IMR-90 (cell line): ENCODE measurements at regions not wholly inside any gene's neighbourhood (a gene's known extent, or its start where the extent isn't known, plus 50 kb on each side); places are given as distances from the start of the nearest gene placed in this dataset.

Experiments used
- ATAC-seq: fragments of 200-7000 bp; cut with Tn5 transposase; 2 replicates; pipeline ENCODE4 v1.9.1; 2020; ENCODE audit warnings: low read depth, mild to moderate bottlenecking, moderate library complexity
- BruUV-seq: library from RNA; stranded (reverse); fragments of 400-500 nt; replicated peaks from 2 replicates; lab custom pipeline; 2021; lab: Mats Ljungman, UMichigan
- CTCF ChIA-PET: fragments of 300-600 bp; formaldehyde crosslinking; extraction: SDS; loops from one replicate; lab custom pipeline; 2021; ENCODE audit warnings: antibody characterized with exemption; lab: Yijun Ruan, JAX
- POLR2A ChIA-PET: fragments of 300-600 bp; sonication (Branson Sonifier 250); formaldehyde crosslinking; loops from one replicate; lab custom pipeline; 2022; ENCODE audit warnings: antibody characterized with exemption; ENCODE audit not compliant: unreplicated experiment; lab: Charles Lee
- DNase-seq: peaks from one replicate; pipeline ENCODE4 v3.0.0; 2013
- H2AFZ ChIP-seq: replicated peaks from 2 replicates; pipeline ENCODE3; 2013; ENCODE audit warnings: low read length, mild to moderate bottlenecking; ENCODE audit not compliant: poor library complexity
- H2AK5ac ChIP-seq: 2 replicates; pipeline ENCODE4 v1.6.1; 2013; ENCODE audit warnings: low read depth, low read length, inconsistent platforms
- H2AK9ac ChIP-seq: replicated peaks from 2 replicates; pipeline ENCODE3; 2013; ENCODE audit warnings: mild to moderate bottlenecking, low read depth, low read length, moderate library complexity; ENCODE audit not compliant: poor library complexity
- H2BK120ac ChIP-seq: 2 replicates; pipeline ENCODE4 v1.6.1; 2013; ENCODE audit warnings: low read depth, low read length, inconsistent platforms
- H2BK15ac ChIP-seq: 3 replicates; pipeline ENCODE4 v1.6.1; 2013; ENCODE audit warnings: low read depth, low read length, inconsistent platforms
- H2BK20ac ChIP-seq: 2 replicates; pipeline ENCODE4 v1.6.1; 2013; ENCODE audit warnings: low read depth, mild to moderate bottlenecking, inconsistent platforms, low read length, moderate library complexity
- H2BK5ac ChIP-seq: 2 replicates; pipeline ENCODE4 v1.6.1; 2013; ENCODE audit warnings: mild to moderate bottlenecking, low read depth, low read length, inconsistent platforms; ENCODE audit not compliant: poor library complexity, severe bottlenecking
- H3K14ac ChIP-seq: replicated peaks from 2 replicates; pipeline ENCODE4 v1.6.1; 2013; ENCODE audit warnings: low read depth, low read length, inconsistent platforms
- H3K18ac ChIP-seq: 2 replicates; pipeline ENCODE4 v1.6.1; 2013; ENCODE audit warnings: low read depth, low read length, control low read depth
- H3K23ac ChIP-seq: 2 replicates; pipeline ENCODE4 v1.6.1; 2013; ENCODE audit warnings: low read depth, low read length, inconsistent platforms
- H3K27ac ChIP-seq: 2 replicates; pipeline ENCODE4 v1.5.1; 2013; ENCODE audit warnings: mild to moderate bottlenecking, control low read depth, low read length; ENCODE audit not compliant: insufficient read depth
- H3K27me3 ChIP-seq: 2 replicates; pipeline ENCODE4 v1.6.1; 2013; ENCODE audit warnings: low read length; ENCODE audit not compliant: control insufficient read depth, insufficient read depth
- H3K36me3 ChIP-seq: 2 replicates; pipeline ENCODE4 v1.6.1; 2013; ENCODE audit warnings: low read length, mixed read lengths; ENCODE audit not compliant: control insufficient read depth, insufficient read depth
- H3K4ac ChIP-seq: 2 replicates; pipeline ENCODE4 v1.6.1; 2013; ENCODE audit warnings: low read depth, low read length, inconsistent platforms
- H3K4me1 ChIP-seq: 2 replicates; pipeline ENCODE4 v1.6.1; 2013; ENCODE audit warnings: low read length, mixed read lengths; ENCODE audit not compliant: control insufficient read depth, insufficient read depth
- H3K4me2 ChIP-seq: 2 replicates; pipeline ENCODE4 v1.6.1; 2013; ENCODE audit warnings: low read depth, mild to moderate bottlenecking, control low read depth, low read length, moderate library complexity
- H3K4me3 ChIP-seq: 2 replicates; pipeline ENCODE4 v1.5.1; 2013; ENCODE audit warnings: low read depth, mild to moderate bottlenecking, control low read depth, low read length, moderate library complexity; ENCODE audit not compliant: insufficient read depth
- H3K56ac ChIP-seq: 2 replicates; pipeline ENCODE4 v1.6.1; 2013; ENCODE audit warnings: low read length, inconsistent platforms; ENCODE audit not compliant: insufficient read depth; ENCODE audit errors: extremely low read depth
- H3K79me1 ChIP-seq, 2 experiments: 2 replicates each; pipeline ENCODE4 v1.6.1; 2013; ENCODE audit warnings: low read length in 2 of 2, inconsistent platforms in 1 of 2, low read depth in 1 of 2
- H3K9ac ChIP-seq: 2 replicates; pipeline ENCODE4 v1.6.1; 2013; ENCODE audit warnings: low read depth, low read length, control low read depth
- H3K9me1 ChIP-seq: 2 replicates; pipeline ENCODE4 v1.6.1; 2013; ENCODE audit warnings: low read length, inconsistent platforms; ENCODE audit not compliant: insufficient read depth
- H3K9me3 ChIP-seq: 2 replicates; pipeline ENCODE4 v1.6.1; 2013; ENCODE audit warnings: low read length; ENCODE audit not compliant: control insufficient read depth, insufficient read depth
- H4K20me1 ChIP-seq: 2 replicates; pipeline ENCODE4 v1.6.1; 2013; ENCODE audit warnings: low read length, inconsistent platforms; ENCODE audit not compliant: insufficient read depth
- H4K5ac ChIP-seq: 2 replicates; pipeline ENCODE4 v1.6.1; 2013; ENCODE audit warnings: mild to moderate bottlenecking, low read depth, low read length, control low read depth
- H4K8ac ChIP-seq, 2 experiments: 2 replicates each; pipeline ENCODE4 v1.6.1; 2013; ENCODE audit warnings: low read depth in 2 of 2, low read length in 2 of 2, control low read depth in 1 of 2, inconsistent platforms in 1 of 2
- H4K91ac ChIP-seq: 2 replicates; pipeline ENCODE4 v1.6.1; 2013; ENCODE audit warnings: low read depth, low read length, inconsistent platforms; ENCODE audit not compliant: insufficient read depth
- BHLHE40 ChIP-seq: fragments of 150-350 bp; IDR thresholded peaks from 2 replicates; pipeline ENCODE4 v1.6.1; 2016; ENCODE audit warnings: mild to moderate bottlenecking, low read depth, low read length
- CEBPB ChIP-seq: IDR thresholded peaks from 2 replicates; pipeline ENCODE4 v1.6.1; 2012; ENCODE audit warnings: low read depth, low read length, improper control_type of control experiment
- CHD1 ChIP-seq: IDR thresholded peaks from 2 replicates; pipeline ENCODE4 v1.6.1; 2012; ENCODE audit warnings: low read depth, low read length, improper control_type of control experiment
- FOS ChIP-seq: fragments of 150-350 bp; IDR thresholded peaks from 2 replicates; pipeline ENCODE4 v1.6.1; 2016; ENCODE audit warnings: low read depth, low read length
- MAFK ChIP-seq: IDR thresholded peaks from 2 replicates; pipeline ENCODE4 v1.6.1; 2012; ENCODE audit warnings: low read depth, low read length, improper control_type of control experiment
- MAZ ChIP-seq: IDR thresholded peaks from 2 replicates; pipeline ENCODE4 v1.6.1; 2012; ENCODE audit warnings: low read depth, mild to moderate bottlenecking, low read length, improper control_type of control experiment, moderate library complexity, borderline replicate concordance
- MXI1 ChIP-seq: IDR thresholded peaks from 2 replicates; pipeline ENCODE4 v1.6.1; 2012; ENCODE audit warnings: low read depth, mild to moderate bottlenecking, low read length, moderate library complexity, borderline replicate concordance
- NFE2L2 ChIP-seq: fragments of 150-350 bp; IDR thresholded peaks from 2 replicates; pipeline ENCODE4 v1.6.1; 2016; ENCODE audit warnings: low read depth, mild to moderate bottlenecking, low read length
- POLR2A ChIP-seq: IDR thresholded peaks from 2 replicates; pipeline ENCODE4 v1.6.1; 2012; ENCODE audit warnings: mild to moderate bottlenecking, low read depth, low read length
- RAD21 ChIP-seq: IDR thresholded peaks from 2 replicates; pipeline ENCODE4 v1.6.1; 2012; ENCODE audit warnings: low read length, improper control_type of control experiment
- RCOR1 ChIP-seq: IDR thresholded peaks from 2 replicates; pipeline ENCODE4 v1.6.1; 2012; ENCODE audit warnings: mild to moderate bottlenecking, low read length, improper control_type of control experiment; ENCODE audit not compliant: insufficient replicate concordance
- RFX5 ChIP-seq: IDR thresholded peaks from 2 replicates; pipeline ENCODE4 v1.8.0; 2012; ENCODE audit warnings: low read depth, mild to moderate bottlenecking, low read length, moderate library complexity
- SMC3 ChIP-seq: fragments of 150-350 bp; IDR thresholded peaks from 2 replicates; pipeline ENCODE4 v1.6.1; 2016; ENCODE audit warnings: low read depth, mild to moderate bottlenecking, antibody characterized with exemption, low read length, moderate library complexity
- USF2 ChIP-seq: fragments of 150-350 bp; IDR thresholded peaks from 2 replicates; pipeline ENCODE4 v1.6.1; 2017; ENCODE audit warnings: mild to moderate bottlenecking, antibody characterized with exemption, low read length, low read depth
- WGBS, 2 experiments: methylation state at CpG; one replicate each; pipeline versions ENCODE4 v1.1.5 to v1.1.7; 2013; ENCODE audit warnings: missing lambda C conversion rate in 2 of 2; ENCODE audit not compliant: insufficient read length in 1 of 2; ENCODE audit errors: extremely low coverage in 2 of 2; 5-methylcytosine and 5-hydroxymethylcytosine counted together
- dilution Hi-C: fragments of 300-500 bp; cut with HindIII; formaldehyde crosslinking; loops from one replicate; pipeline ENCODE4 v1.14.3; 2018; ENCODE audit warnings: low sequenced_read_pairs; ENCODE audit not compliant: unreplicated experiment
- in situ Hi-C: fragments of 300-500 bp; cut with MboI; formaldehyde crosslinking; loops from 3 replicates; pipeline ENCODE4 v1.14.3; 2019; ENCODE audit warnings: low sequenced_read_pairs, inconsistent platforms, mixed read lengths
- intact Hi-C: fragments of 100-400 bp; cut with micrococcal nuclease; formaldehyde crosslinking; loops from 2 replicates; pipeline ENCODE4 v1.10.0; 2022
- TF ChIP-seq, protein P1 (sequence below): conservative IDR thresholded peaks from 2 replicates; pipeline ENCODE4 v1.5.1; 2012; ENCODE audit warnings: mild to moderate bottlenecking, low read depth, low read length, improper control_type of control experiment
- TF ChIP-seq, protein P2 (sequence below): fragments of 150-350 bp; IDR thresholded peaks from 2 replicates; pipeline ENCODE4 v1.6.1; 2016; ENCODE audit warnings: low read depth, mild to moderate bottlenecking, low read length, moderate library complexity, borderline replicate concordance

DNA sequence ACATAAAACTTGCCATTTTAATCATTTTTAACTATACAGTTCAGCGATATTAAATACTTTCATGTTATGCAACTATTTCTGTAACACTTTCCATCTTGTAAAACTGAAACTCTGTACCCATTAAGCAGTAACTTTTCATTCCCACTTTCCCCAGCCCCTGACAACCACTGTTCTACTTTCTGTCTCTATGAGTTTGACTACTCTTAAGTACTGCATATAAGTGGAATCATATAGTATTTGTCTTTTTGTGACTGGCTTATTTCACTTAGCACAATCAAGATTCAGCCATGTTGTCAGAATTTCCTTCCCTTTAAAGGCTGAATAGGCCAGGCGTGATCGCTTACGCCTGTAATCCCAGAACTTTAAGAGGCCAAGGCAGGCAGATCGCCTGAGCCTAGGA, 56.2 kb downstream of the ARHGAP35 start:
- WGBS, 2 experiments, result 86% methylated on average over 5 of the region's 5 CpGs; no CpG with 5 or more reads in 1 of the 2 experiments
- Histone ChIP-seq H2AK9ac (no peak overlapping the region), H3K9ac (no peak overlapping the region), H3K4me2 (no peak overlapping the region), H3K23ac (no peak overlapping the region), H2BK5ac (no peak overlapping the region), H3K27me3 (no peaks in the 10 kb centered on the region), H3K4ac (no peak overlapping the region), H4K5ac (no peak overlapping the region), H2BK120ac (no peak overlapping the region), H3K9me3 (no peaks in the 10 kb centered on the region), H2AFZ (no peak overlapping the region), H3K9me1 (peaks cover 29% of the 10 kb centered on the region), H3K4me1 (peaks cover 14% of the 10 kb centered on the region), H4K91ac (no peak overlapping the region), H2AK5ac (no peak overlapping the region), H4K8ac (no peak overlapping the region), H2BK15ac (no peak overlapping the region), H3K14ac (no peak overlapping the region), H3K36me3 (peaks cover 28% of the 10 kb centered on the region), H2BK20ac (no peak overlapping the region), H3K18ac (no peak overlapping the region), H3K27ac (no peak overlapping the region), H4K20me1 (peaks cover 49% of the 10 kb centered on the region), H3K56ac (no peak overlapping the region), H3K4me3 (no peak overlapping the region), H3K79me1 (peaks cover 59 to 89% of the 10 kb centered on the region in 2 experiments)
- intact Hi-C loops (no loop called here), dilution Hi-C loops (no loop called here), in situ Hi-C loops (no loop called here)
- ChIA-PET CTCF (no interaction called here), POLR2A (no interaction called here)
- TF ChIP-seq MXI1 (no peak), FOS (no peak), RFX5 (no peak), BHLHE40 (no peak), NFE2L2 (no peak), RAD21 (no peak), MAZ (no peak), POLR2A (no peak), MAFK (no peak), USF2 (no peak), RCOR1 (no peak), CEBPB (no peak), CHD1 (no peak), SMC3 (no peak)
- TF ChIP-seq, protein P1, sequence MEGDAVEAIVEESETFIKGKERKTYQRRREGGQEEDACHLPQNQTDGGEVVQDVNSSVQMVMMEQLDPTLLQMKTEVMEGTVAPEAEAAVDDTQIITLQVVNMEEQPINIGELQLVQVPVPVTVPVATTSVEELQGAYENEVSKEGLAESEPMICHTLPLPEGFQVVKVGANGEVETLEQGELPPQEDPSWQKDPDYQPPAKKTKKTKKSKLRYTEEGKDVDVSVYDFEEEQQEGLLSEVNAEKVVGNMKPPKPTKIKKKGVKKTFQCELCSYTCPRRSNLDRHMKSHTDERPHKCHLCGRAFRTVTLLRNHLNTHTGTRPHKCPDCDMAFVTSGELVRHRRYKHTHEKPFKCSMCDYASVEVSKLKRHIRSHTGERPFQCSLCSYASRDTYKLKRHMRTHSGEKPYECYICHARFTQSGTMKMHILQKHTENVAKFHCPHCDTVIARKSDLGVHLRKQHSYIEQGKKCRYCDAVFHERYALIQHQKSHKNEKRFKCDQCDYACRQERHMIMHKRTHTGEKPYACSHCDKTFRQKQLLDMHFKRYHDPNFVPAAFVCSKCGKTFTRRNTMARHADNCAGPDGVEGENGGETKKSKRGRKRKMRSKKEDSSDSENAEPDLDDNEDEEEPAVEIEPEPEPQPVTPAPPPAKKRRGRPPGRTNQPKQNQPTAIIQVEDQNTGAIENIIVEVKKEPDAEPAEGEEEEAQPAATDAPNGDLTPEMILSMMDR, result no peak
- TF ChIP-seq, protein P2, sequence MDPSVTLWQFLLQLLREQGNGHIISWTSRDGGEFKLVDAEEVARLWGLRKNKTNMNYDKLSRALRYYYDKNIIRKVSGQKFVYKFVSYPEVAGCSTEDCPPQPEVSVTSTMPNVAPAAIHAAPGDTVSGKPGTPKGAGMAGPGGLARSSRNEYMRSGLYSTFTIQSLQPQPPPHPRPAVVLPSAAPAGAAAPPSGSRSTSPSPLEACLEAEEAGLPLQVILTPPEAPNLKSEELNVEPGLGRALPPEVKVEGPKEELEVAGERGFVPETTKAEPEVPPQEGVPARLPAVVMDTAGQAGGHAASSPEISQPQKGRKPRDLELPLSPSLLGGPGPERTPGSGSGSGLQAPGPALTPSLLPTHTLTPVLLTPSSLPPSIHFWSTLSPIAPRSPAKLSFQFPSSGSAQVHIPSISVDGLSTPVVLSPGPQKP, result no peak
- ATAC-seq (no peak), DNase-seq (no peak)
- no TSS peak for BruUV-seq
